Panc1 (cell line): ENCODE measurements at regions not wholly inside any gene's neighbourhood (a gene's known extent, or its start where the extent isn't known, plus 50 kb on each side); places are given as distances from the start of the nearest gene placed in this dataset.

Experiments used
- POLR2AphosphoS5 ChIP-seq: IDR thresholded peaks from 2 replicates; pipeline ENCODE4 v1.6.1; 2012; ENCODE audit warnings: mild to moderate bottlenecking, low read depth, low read length, moderate library complexity
- REST ChIP-seq, 2 experiments: IDR thresholded peaks; 2 replicates each; pipeline ENCODE4 v1.6.1; 2011 to 2012; ENCODE audit warnings: low read depth in 2 of 2, control low read depth in 1 of 2, low read length in 1 of 2, mild to moderate bottlenecking in 1 of 2, moderate library complexity in 1 of 2; ENCODE audit not compliant: insufficient read depth in 1 of 2
- SIN3A ChIP-seq: IDR thresholded peaks from 2 replicates; pipeline ENCODE4 v1.6.1; 2012; ENCODE audit warnings: low read depth, mild to moderate bottlenecking, low read length, moderate library complexity, borderline replicate concordance; ENCODE audit not compliant: insufficient read depth
- TCF7L2 ChIP-seq: IDR thresholded peaks from 2 replicates; pipeline ENCODE4 v1.6.1; 2011; ENCODE audit warnings: mild to moderate bottlenecking, low read depth, low read length, inconsistent platforms
- TF ChIP-seq, protein P1 (sequence below): fragments of 450-650 bp; IDR thresholded peaks from 2 replicates; pipeline ENCODE4 v1.5.1; 2017; ENCODE audit warnings: mild to moderate bottlenecking

- TF ChIP-seq, protein P1, sequence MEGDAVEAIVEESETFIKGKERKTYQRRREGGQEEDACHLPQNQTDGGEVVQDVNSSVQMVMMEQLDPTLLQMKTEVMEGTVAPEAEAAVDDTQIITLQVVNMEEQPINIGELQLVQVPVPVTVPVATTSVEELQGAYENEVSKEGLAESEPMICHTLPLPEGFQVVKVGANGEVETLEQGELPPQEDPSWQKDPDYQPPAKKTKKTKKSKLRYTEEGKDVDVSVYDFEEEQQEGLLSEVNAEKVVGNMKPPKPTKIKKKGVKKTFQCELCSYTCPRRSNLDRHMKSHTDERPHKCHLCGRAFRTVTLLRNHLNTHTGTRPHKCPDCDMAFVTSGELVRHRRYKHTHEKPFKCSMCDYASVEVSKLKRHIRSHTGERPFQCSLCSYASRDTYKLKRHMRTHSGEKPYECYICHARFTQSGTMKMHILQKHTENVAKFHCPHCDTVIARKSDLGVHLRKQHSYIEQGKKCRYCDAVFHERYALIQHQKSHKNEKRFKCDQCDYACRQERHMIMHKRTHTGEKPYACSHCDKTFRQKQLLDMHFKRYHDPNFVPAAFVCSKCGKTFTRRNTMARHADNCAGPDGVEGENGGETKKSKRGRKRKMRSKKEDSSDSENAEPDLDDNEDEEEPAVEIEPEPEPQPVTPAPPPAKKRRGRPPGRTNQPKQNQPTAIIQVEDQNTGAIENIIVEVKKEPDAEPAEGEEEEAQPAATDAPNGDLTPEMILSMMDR = no peak
- TF ChIP-seq REST (IDR thresholded peaks at IDR 0.05; ENCODE audit: insufficient read depth in 1 of 2, low read depth in 2 of 2, low read length in 1 of 2) (no peak), POLR2AphosphoS5 (no peak), SIN3A (no peak), TCF7L2 (no peak)
These were observed 219.4 kb upstream of the TLE4 start for GRCh38 chr9:79352322-79352721.
